ENCODE measurements at regions not wholly inside any gene's neighbourhood (a gene's known extent, or its start where the extent isn't known, plus 50 kb on each side); places are given as distances from the start of the nearest gene placed in this dataset.

DNA sequence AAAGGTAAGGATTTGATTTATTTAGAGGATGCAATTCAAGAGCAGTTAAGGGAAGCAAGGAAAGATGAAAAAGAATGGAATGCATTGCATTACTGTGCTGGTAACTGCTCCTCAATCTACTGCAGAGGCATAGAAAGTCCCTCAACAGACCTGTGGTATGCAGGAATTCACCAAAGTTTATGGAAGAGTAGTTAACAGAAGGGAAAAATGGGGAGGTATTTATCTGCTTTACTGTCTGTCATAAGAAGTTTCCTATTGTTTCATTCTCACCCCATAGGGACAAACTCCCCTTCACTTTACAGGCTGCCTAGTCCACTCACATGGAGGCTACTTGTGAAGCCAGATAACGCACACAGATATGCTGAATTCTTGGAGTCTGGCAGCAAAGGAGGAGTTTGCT, 354.9 kb upstream of the SPRY2 start:
- TF ChIP-seq, protein P1, sequence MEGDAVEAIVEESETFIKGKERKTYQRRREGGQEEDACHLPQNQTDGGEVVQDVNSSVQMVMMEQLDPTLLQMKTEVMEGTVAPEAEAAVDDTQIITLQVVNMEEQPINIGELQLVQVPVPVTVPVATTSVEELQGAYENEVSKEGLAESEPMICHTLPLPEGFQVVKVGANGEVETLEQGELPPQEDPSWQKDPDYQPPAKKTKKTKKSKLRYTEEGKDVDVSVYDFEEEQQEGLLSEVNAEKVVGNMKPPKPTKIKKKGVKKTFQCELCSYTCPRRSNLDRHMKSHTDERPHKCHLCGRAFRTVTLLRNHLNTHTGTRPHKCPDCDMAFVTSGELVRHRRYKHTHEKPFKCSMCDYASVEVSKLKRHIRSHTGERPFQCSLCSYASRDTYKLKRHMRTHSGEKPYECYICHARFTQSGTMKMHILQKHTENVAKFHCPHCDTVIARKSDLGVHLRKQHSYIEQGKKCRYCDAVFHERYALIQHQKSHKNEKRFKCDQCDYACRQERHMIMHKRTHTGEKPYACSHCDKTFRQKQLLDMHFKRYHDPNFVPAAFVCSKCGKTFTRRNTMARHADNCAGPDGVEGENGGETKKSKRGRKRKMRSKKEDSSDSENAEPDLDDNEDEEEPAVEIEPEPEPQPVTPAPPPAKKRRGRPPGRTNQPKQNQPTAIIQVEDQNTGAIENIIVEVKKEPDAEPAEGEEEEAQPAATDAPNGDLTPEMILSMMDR (IDR thresholded peaks at IDR 0.05), result no peak
- no peak for TF ChIP-seq EZH2 (IDR thresholded peaks at IDR 0.05; ENCODE audit: borderline replicate concordance, insufficient read depth, low read depth, low read length, poor library complexity, severe bottlenecking)
